ENCODE measurements at regions not wholly inside any gene's neighbourhood (a gene's known extent, or its start where the extent isn't known, plus 50 kb on each side); places are given as distances from the start of the nearest gene placed in this dataset.

GRCh38 chr2:156648522-156648921 is 212.3 kb downstream of the GPD2 start:
- no peak for TF ChIP-seq CTCF (IDR thresholded peaks at IDR 0.05; ENCODE audit: extremely low read depth in 1 of 2, insufficient read depth in 1 of 2, low read depth in 1 of 2, low read length in 2 of 2)
- TF ChIP-seq POLR2A (IDR thresholded peaks at IDR 0.05; ENCODE audit: low read depth, low read length), result no peak
- TF ChIP-seq EZH2 (IDR thresholded peaks at IDR 0.05; ENCODE audit: borderline replicate concordance, low read depth, low read length, severe bottlenecking), result no peak
- no peak for TF ChIP-seq FOS (IDR thresholded peaks at IDR 0.05; ENCODE audit: borderline replicate concordance, insufficient read depth, low read length)
- TF ChIP-seq POLR2AphosphoS5 (IDR thresholded peaks at IDR 0.05; ENCODE audit: insufficient read depth, low read depth, low read length), result no peak
- TF ChIP-seq MYC (IDR thresholded peaks at IDR 0.05; ENCODE audit: low read depth, low read length), result no peak
- no peak for TF ChIP-seq JUN (IDR thresholded peaks at IDR 0.05; ENCODE audit: borderline replicate concordance, insufficient read depth, insufficient read length, low read depth)

All from endothelial cell of umbilical vein (primary cell).